HCT116 (cell line): ENCODE measurements at regions not wholly inside any gene's neighbourhood (a gene's known extent, or its start where the extent isn't known, plus 50 kb on each side); places are given as distances from the start of the nearest gene placed in this dataset.

Source experiments
- ATAC-seq: fragments of 200-7000 bp; cut with Tn5 transposase; 2 replicates; pipeline ENCODE4 v1.9.1; 2020; ENCODE audit warnings: mild to moderate bottlenecking, moderate library complexity
- BruUV-seq: library from RNA; stranded (reverse); fragments of 400-500 nt; replicated peaks from 2 replicates; lab custom pipeline; 2021; lab: Mats Ljungman, UMichigan
- CTCF ChIA-PET: fragments of 300-600 bp; sonication (Branson Sonifier 250); formaldehyde crosslinking; loops from one replicate; lab custom pipeline; 2021; ENCODE audit warnings: antibody characterized with exemption; lab: Charles Lee
- POLR2A ChIA-PET: fragments of 300-600, 350-600 bp; sonication (Branson Sonifier 250); formaldehyde crosslinking; loops from one replicate; lab custom pipeline; 2021; ENCODE audit warnings: antibody characterized with exemption; lab: Charles Lee
- RAD21 ChIA-PET, 2 experiments: fragments of 300-600 bp; sonication (Branson Sonifier 250); formaldehyde crosslinking; loops; one replicate each; lab custom pipeline; 2023; ENCODE audit warnings: low total read pairs in 2 of 2; ENCODE audit not compliant: uncharacterized antibody in 2 of 2, unreplicated experiment in 2 of 2, low non-redundant PET in 1 of 2; lab: Charles Lee
- DNase-seq: peaks from one replicate; pipeline ENCODE4 v3.0.0-alpha.2; 2010; ENCODE audit warnings: low read depth, low spot score
- H2AFZ ChIP-seq: fragments of 200-600 bp; shearing (Covaris generic), sonication (generic); 2 replicates; pipeline ENCODE4 v1.6.1; 2017; ENCODE audit warnings: low read depth, mixed run types, mixed read lengths, antibody characterized with exemption, low read length; ENCODE audit not compliant: poor library complexity, severe bottlenecking
- H3K27ac ChIP-seq: 2 replicates; pipeline ENCODE4 v1.5.1; 2012; ENCODE audit warnings: low read depth, low read length
- H3K27me3 ChIP-seq: fragments of 200-600 bp; sonication (generic); 2 replicates; pipeline ENCODE4 v1.6.1; 2016; ENCODE audit warnings: mixed run types, low read length, mixed read lengths; ENCODE audit not compliant: insufficient read depth
- H3K36me3 ChIP-seq, 2 experiments: fragments of 200-500 bp in 1 of 2; fragments of 200-600 bp in 1 of 2; sonication (Bioruptor generic) in 1 of 2; sonication (generic) in 1 of 2; 2 replicates each; pipeline versions ENCODE4 v1.5.1 to v1.6.1; 2014 to 2016; ENCODE audit warnings: low read length in 2 of 2, inconsistent platforms in 1 of 2, mixed read lengths in 1 of 2, mixed run types in 1 of 2; ENCODE audit not compliant: insufficient read depth in 2 of 2, control insufficient read depth in 1 of 2
- H3K4me1 ChIP-seq, 2 experiments: fragments of 200-600 bp in 1 of 2; sonication (generic) in 1 of 2; 2 replicates each; pipeline versions ENCODE4 v1.5.1 to v1.6.1; 2012 to 2017; ENCODE audit warnings: low read length in 2 of 2, inconsistent platforms in 1 of 2, mild to moderate bottlenecking in 1 of 2, mixed read lengths in 1 of 2, mixed run types in 1 of 2, moderate library complexity in 1 of 2; ENCODE audit not compliant: insufficient read depth in 2 of 2, control insufficient read depth in 1 of 2
- H3K4me2 ChIP-seq: fragments of 200-600 bp; sonication (generic); 2 replicates; pipeline ENCODE4 v1.6.1; 2017; ENCODE audit warnings: mixed run types, low read length, mixed read lengths
- H3K4me3 ChIP-seq, 2 experiments: fragments of 200-600 bp in 1 of 2; sonication (generic) in 1 of 2; replicated peaks in 1 of 2; 2 replicates each; pipeline ENCODE4 v1.5.1; 2011 to 2016; ENCODE audit warnings: low read length in 2 of 2, control low read depth in 1 of 2, low read depth in 1 of 2, mild to moderate bottlenecking in 1 of 2, mixed read lengths in 1 of 2, mixed run types in 1 of 2
- H3K79me2 ChIP-seq: fragments of 200-600 bp; sonication (generic); 2 replicates; pipeline ENCODE4 v1.6.1; 2017; ENCODE audit warnings: mild to moderate bottlenecking, mixed run types, low read length, moderate library complexity, mixed read lengths; ENCODE audit not compliant: insufficient read depth
- H3K9ac ChIP-seq: fragments of 200-600 bp; sonication (generic); 2 replicates; pipeline ENCODE4 v1.6.1; 2016; ENCODE audit warnings: low read length, mixed read lengths
- H3K9me2 ChIP-seq: fragments of 200-600 bp; sonication (generic), shearing (Covaris generic); 2 replicates; pipeline ENCODE4 v1.6.1; 2017; ENCODE audit warnings: mixed run types, mild to moderate bottlenecking, moderate library complexity; ENCODE audit not compliant: insufficient read depth
- H3K9me3 ChIP-seq, 2 experiments: fragments of 200-500 bp in 1 of 2; fragments of 200-600 bp in 1 of 2; sonication (Bioruptor generic) in 1 of 2; sonication (generic) in 1 of 2; 2 replicates each; pipeline ENCODE4 v1.6.1; 2014 to 2017; ENCODE audit warnings: low read length in 2 of 2, mixed read lengths in 2 of 2, inconsistent platforms in 1 of 2, low read depth in 1 of 2, mild to moderate bottlenecking in 1 of 2, mixed run types in 1 of 2, moderate library complexity in 1 of 2; ENCODE audit not compliant: control insufficient read depth in 1 of 2, insufficient read depth in 1 of 2
- H4K20me1 ChIP-seq: fragments of 200-600 bp; sonication (generic), shearing (Covaris generic); 2 replicates; pipeline ENCODE4 v1.6.1; 2017; ENCODE audit warnings: mixed run types, mild to moderate bottlenecking, moderate library complexity; ENCODE audit not compliant: insufficient read depth
- CEBPB ChIP-seq: IDR thresholded peaks from 2 replicates; pipeline ENCODE4 v1.6.1; 2012; ENCODE audit warnings: low read depth
- EGR1 ChIP-seq: IDR thresholded peaks from 2 replicates; pipeline ENCODE4 v1.6.1; 2012; ENCODE audit warnings: low read depth
- FOSL1 ChIP-seq: IDR thresholded peaks from 2 replicates; pipeline ENCODE4 v1.6.1; 2012; ENCODE audit warnings: low read depth
- JUND ChIP-seq: IDR thresholded peaks from 2 replicates; pipeline ENCODE4 v1.6.1; 2012
- POLR2AphosphoS5 ChIP-seq: IDR thresholded peaks from 2 replicates; pipeline ENCODE4 v1.6.1; 2011; ENCODE audit warnings: mild to moderate bottlenecking, low read depth, low read length, moderate library complexity
- SRF ChIP-seq: IDR thresholded peaks from 2 replicates; pipeline ENCODE4 v1.6.1; 2012; ENCODE audit warnings: low read depth
- TCF7L2 ChIP-seq: IDR thresholded peaks from 2 replicates; pipeline ENCODE4 v1.7.0; 2011; ENCODE audit warnings: borderline replicate concordance, inconsistent platforms; ENCODE audit not compliant: insufficient read depth, insufficient read length; ENCODE audit errors: extremely low read depth
- intact Hi-C: fragments of 100-400 bp; cut with micrococcal nuclease; formaldehyde crosslinking; loops from 2 replicates; pipeline ENCODE4 v1.10.0; 2022
- TF ChIP-seq, protein P1 (sequence below): IDR thresholded peaks from 2 replicates; pipeline ENCODE4 v1.6.1; 2011; ENCODE audit warnings: mild to moderate bottlenecking, low read length, moderate library complexity; ENCODE audit not compliant: insufficient replicate concordance; ENCODE audit errors: extremely low read depth
- TF ChIP-seq, protein P2 (sequence below): IDR thresholded peaks from 2 replicates; pipeline ENCODE4 v1.6.1; 2012
- TF ChIP-seq, protein P3 (sequence below): IDR thresholded peaks from 2 replicates; pipeline ENCODE4 v1.6.1; 2012
- TF ChIP-seq, protein P4 (sequence below): IDR thresholded peaks from 2 replicates; pipeline ENCODE4 v1.6.1; 2012; ENCODE audit warnings: low read depth
- TF ChIP-seq, protein P5 (sequence below), 3 experiments: fragments of 200-600 bp in 1 of 3; sonication (generic) in 1 of 3; IDR thresholded peaks in 2 of 3; conservative IDR thresholded peaks in 1 of 3; 2 replicates each; pipeline ENCODE4 v1.5.1; 2012 to 2017; ENCODE audit warnings: low read depth in 2 of 3, low read length in 2 of 3, antibody characterized with exemption in 1 of 3, borderline replicate concordance in 1 of 3, control low read depth in 1 of 3, mild to moderate bottlenecking in 1 of 3, mixed read lengths in 1 of 3, mixed run types in 1 of 3, moderate library complexity in 1 of 3; ENCODE audit not compliant: insufficient read depth in 1 of 3

DNA sequence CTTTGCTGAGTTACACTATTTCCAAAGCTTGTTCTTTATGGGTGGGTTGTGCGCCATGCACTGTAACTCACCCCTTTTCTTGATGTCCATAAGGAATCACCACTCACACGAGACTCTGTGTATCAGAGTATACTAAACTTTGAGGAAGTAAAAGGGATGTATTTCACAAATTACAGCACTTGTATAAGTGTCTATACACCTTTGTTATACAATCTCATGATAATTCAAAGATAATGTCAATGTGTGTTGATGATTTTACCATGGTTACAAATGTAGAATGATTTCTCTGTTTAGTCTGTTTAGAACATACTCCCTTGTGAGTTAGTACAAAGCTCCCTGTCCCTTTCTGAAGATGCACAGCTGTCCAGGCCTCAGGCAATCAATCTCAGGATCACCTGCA is 922.2 kb upstream of the MAP3K7 start:
- TF ChIP-seq FOSL1 (no peak), TCF7L2 (no peak), CEBPB (no peak), EGR1 (no peak), JUND (no peak)
- TF ChIP-seq, protein P1, sequence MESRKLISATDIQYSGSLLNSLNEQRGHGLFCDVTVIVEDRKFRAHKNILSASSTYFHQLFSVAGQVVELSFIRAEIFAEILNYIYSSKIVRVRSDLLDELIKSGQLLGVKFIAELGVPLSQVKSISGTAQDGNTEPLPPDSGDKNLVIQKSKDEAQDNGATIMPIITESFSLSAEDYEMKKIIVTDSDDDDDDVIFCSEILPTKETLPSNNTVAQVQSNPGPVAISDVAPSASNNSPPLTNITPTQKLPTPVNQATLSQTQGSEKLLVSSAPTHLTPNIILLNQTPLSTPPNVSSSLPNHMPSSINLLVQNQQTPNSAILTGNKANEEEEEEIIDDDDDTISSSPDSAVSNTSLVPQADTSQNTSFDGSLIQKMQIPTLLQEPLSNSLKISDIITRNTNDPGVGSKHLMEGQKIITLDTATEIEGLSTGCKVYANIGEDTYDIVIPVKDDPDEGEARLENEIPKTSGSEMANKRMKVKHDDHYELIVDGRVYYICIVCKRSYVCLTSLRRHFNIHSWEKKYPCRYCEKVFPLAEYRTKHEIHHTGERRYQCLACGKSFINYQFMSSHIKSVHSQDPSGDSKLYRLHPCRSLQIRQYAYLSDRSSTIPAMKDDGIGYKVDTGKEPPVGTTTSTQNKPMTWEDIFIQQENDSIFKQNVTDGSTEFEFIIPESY = no peak

DNA sequence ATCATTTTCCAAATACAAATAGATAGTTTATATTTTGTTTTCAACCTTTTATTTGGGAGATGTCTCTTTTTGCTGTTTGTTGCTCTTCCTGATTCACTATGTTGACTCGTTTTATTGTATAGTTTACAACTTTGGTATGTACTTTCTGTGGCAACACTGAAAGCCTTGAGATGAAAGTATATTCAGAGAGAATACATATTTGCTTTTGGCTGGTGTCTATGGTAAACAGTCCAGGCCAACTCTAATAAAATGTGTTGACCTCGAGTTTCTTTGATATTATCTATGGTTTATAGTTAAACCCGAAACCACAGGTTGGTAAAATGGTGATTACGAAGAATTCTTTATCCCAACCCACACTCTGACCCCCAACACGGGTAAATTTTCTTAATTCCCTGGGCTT is 919.6 kb upstream of the MAP3K7 start:
- Histone ChIP-seq H3K27ac (no peak overlapping the region), H2AFZ (no peak overlapping the region), H3K9ac (no peak overlapping the region), H4K20me1 (no peaks in the 10 kb centered on the region), H3K4me1 (no peaks in the 10 kb centered on the region), H3K9me2 (no peaks in the 10 kb centered on the region), H3K9me3 (peaks cover 0 to 22% of the 10 kb centered on the region in 2 experiments; a peak in 3 of 4 replicates), H3K79me2 (no peaks in the 10 kb centered on the region), H3K4me3 (no peak overlapping the region), H3K4me2 (no peak overlapping the region), H3K36me3 (no peaks in the 10 kb centered on the region), H3K27me3 (no peaks in the 10 kb centered on the region)
- CTCF ChIA-PET = no interaction called here
- BruUV-seq = no TSS peak
- POLR2A ChIA-PET = no interaction called here
- intact Hi-C loops = no loop called here
- DNase-seq (no peak), ATAC-seq (no peak)
- RAD21 ChIA-PET = no interaction called here
- TF ChIP-seq, protein P2, sequence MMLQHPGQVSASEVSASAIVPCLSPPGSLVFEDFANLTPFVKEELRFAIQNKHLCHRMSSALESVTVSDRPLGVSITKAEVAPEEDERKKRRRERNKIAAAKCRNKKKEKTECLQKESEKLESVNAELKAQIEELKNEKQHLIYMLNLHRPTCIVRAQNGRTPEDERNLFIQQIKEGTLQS = no peak
- TF ChIP-seq, protein P3, sequence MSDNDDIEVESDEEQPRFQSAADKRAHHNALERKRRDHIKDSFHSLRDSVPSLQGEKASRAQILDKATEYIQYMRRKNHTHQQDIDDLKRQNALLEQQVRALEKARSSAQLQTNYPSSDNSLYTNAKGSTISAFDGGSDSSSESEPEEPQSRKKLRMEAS = no peak
- TF ChIP-seq, protein P4, sequence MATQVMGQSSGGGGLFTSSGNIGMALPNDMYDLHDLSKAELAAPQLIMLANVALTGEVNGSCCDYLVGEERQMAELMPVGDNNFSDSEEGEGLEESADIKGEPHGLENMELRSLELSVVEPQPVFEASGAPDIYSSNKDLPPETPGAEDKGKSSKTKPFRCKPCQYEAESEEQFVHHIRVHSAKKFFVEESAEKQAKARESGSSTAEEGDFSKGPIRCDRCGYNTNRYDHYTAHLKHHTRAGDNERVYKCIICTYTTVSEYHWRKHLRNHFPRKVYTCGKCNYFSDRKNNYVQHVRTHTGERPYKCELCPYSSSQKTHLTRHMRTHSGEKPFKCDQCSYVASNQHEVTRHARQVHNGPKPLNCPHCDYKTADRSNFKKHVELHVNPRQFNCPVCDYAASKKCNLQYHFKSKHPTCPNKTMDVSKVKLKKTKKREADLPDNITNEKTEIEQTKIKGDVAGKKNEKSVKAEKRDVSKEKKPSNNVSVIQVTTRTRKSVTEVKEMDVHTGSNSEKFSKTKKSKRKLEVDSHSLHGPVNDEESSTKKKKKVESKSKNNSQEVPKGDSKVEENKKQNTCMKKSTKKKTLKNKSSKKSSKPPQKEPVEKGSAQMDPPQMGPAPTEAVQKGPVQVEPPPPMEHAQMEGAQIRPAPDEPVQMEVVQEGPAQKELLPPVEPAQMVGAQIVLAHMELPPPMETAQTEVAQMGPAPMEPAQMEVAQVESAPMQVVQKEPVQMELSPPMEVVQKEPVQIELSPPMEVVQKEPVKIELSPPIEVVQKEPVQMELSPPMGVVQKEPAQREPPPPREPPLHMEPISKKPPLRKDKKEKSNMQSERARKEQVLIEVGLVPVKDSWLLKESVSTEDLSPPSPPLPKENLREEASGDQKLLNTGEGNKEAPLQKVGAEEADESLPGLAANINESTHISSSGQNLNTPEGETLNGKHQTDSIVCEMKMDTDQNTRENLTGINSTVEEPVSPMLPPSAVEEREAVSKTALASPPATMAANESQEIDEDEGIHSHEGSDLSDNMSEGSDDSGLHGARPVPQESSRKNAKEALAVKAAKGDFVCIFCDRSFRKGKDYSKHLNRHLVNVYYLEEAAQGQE = no peak
- TF ChIP-seq EGR1 (no peak), POLR2AphosphoS5 (no peak), SRF (no peak)
- TF ChIP-seq, protein P5, sequence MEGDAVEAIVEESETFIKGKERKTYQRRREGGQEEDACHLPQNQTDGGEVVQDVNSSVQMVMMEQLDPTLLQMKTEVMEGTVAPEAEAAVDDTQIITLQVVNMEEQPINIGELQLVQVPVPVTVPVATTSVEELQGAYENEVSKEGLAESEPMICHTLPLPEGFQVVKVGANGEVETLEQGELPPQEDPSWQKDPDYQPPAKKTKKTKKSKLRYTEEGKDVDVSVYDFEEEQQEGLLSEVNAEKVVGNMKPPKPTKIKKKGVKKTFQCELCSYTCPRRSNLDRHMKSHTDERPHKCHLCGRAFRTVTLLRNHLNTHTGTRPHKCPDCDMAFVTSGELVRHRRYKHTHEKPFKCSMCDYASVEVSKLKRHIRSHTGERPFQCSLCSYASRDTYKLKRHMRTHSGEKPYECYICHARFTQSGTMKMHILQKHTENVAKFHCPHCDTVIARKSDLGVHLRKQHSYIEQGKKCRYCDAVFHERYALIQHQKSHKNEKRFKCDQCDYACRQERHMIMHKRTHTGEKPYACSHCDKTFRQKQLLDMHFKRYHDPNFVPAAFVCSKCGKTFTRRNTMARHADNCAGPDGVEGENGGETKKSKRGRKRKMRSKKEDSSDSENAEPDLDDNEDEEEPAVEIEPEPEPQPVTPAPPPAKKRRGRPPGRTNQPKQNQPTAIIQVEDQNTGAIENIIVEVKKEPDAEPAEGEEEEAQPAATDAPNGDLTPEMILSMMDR (IDR thresholded peaks at IDR 0.05 in 2 of 3, conservative IDR thresholded peaks at IDR 0.05 in 1 of 3; ENCODE audit: borderline replicate concordance in 1 of 3, insufficient read depth in 1 of 3, low read depth in 2 of 3, low read length in 2 of 3) = no peak

More for the DNA sequence above, 922.2 kb upstream of the MAP3K7 start:
- no peaks in the 10 kb centered on the region for H3K79me2 ChIP-seq
- ChIA-PET POLR2A (no interaction called here), CTCF (no interaction called here), RAD21 (no interaction called here)
- H3K36me3 ChIP-seq = no peaks in the 10 kb centered on the region
- H3K4me2 ChIP-seq = no peak overlapping the region
- H3K9me2 ChIP-seq = no peaks in the 10 kb centered on the region
- H2AFZ ChIP-seq = no peak overlapping the region
- intact Hi-C loops = no loop called here
- no peaks in the 10 kb centered on the region for H3K27me3 ChIP-seq
- no peak overlapping the region for H3K4me3 ChIP-seq
- H3K27ac ChIP-seq = no peak overlapping the region
- H3K4me1 ChIP-seq = no peaks in the 10 kb centered on the region
- BruUV-seq = no TSS peak
- no peak for DNase-seq
- no peaks in the 10 kb centered on the region for H4K20me1 ChIP-seq
- no peak overlapping the region for H3K9ac ChIP-seq
- H3K9me3 ChIP-seq = peaks cover 4 to 15% of the 10 kb centered on the region in 2 experiments; a peak in 3 of 4 replicates
- ATAC-seq = no peak
